ENCODE measurements at regions not wholly inside any gene's neighbourhood (a gene's known extent, or its start where the extent isn't known, plus 50 kb on each side); places are given as distances from the start of the nearest gene placed in this dataset.

DNA sequence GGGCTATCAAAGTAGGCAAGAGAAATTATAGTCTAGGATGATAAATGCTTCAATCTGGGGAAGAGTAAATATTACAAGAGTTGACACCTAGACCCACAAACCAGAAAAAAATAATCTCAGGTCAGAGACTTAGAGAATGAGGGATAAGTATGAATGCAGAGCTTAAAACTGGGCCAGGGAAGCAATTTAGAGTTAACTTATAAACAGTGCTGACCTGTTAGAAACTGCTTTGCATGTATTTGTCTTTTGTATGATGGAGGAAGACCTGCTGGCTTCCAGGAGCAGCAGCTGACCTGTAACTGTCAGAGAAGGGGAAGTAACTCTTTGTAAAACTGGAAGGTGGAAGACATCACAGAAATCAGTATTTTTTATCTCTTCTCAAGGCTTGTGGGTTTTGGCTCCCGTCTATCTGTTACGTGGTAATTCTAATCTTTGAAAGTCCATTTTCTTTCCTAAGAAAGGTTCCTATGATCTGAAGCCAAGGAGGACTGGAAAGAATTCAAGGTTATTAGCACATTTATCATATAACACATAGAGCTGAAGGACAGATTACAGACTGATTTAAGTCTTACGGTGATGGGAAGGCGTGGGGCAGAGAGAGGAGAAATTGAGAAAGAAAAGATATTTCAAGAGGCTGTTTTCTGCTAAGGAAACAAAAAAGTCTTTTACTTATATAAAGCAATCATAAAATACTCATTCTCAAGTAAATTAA lies 114.7 kb upstream of the ADAMTS19 start:
- Histone ChIP-seq H3K27ac (no peak overlapping the region), H3K36me3 (no peaks in the 10 kb centered on the region), H3K9me3 (no peaks in the 10 kb centered on the region), H3K27me3 (no peaks in the 10 kb centered on the region), H3K4me3 (no peak overlapping the region), H3K4me1 (no peaks in the 10 kb centered on the region)
- no peak for DNase-seq (ENCODE audit: extremely low spot score in 2 of 2)
- intact Hi-C loops (cut with DNase I): no loop called here
- TF ChIP-seq POLR2AphosphoS5 (IDR thresholded peaks at IDR 0.05; ENCODE audit: insufficient read depth in 1 of 2, low read depth in 1 of 2) (no peak), POLR2A (IDR thresholded peaks at IDR 0.05) (no peak)
- TF ChIP-seq, protein P1, sequence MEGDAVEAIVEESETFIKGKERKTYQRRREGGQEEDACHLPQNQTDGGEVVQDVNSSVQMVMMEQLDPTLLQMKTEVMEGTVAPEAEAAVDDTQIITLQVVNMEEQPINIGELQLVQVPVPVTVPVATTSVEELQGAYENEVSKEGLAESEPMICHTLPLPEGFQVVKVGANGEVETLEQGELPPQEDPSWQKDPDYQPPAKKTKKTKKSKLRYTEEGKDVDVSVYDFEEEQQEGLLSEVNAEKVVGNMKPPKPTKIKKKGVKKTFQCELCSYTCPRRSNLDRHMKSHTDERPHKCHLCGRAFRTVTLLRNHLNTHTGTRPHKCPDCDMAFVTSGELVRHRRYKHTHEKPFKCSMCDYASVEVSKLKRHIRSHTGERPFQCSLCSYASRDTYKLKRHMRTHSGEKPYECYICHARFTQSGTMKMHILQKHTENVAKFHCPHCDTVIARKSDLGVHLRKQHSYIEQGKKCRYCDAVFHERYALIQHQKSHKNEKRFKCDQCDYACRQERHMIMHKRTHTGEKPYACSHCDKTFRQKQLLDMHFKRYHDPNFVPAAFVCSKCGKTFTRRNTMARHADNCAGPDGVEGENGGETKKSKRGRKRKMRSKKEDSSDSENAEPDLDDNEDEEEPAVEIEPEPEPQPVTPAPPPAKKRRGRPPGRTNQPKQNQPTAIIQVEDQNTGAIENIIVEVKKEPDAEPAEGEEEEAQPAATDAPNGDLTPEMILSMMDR (IDR thresholded peaks at IDR 0.05): no peak

DNA sequence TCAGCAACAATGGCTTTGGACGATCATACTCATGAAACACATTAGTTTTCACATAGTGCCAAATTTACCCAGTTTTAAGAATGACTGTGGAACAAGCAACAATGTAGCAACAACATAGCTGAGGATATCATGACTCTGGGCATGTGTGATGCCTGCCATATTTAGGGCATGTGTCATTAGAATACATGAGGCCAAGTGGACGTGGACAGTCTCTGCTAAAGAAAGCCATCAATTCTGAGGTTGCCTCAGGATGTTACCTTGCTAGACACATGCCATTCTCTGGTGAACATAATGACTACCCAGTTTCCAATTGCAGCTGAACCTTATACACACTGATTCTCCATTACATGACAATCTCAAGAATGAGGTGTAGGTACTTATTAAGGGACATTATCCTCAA lies 103.3 kb upstream of the ADAMTS19 start:
- Histone ChIP-seq H3K36me3 (no peaks in the 10 kb centered on the region), H3K9me3 (no peaks in the 10 kb centered on the region), H3K4me1 (no peaks in the 10 kb centered on the region), H3K27me3 (no peaks in the 10 kb centered on the region), H3K27ac (no peak overlapping the region), H3K4me3 (no peak overlapping the region)
- TF ChIP-seq POLR2AphosphoS5 (IDR thresholded peaks at IDR 0.05; ENCODE audit: insufficient read depth in 1 of 2, low read depth in 1 of 2): no peak
- TF ChIP-seq POLR2A (IDR thresholded peaks at IDR 0.05): no peak
- TF ChIP-seq, protein P1 (IDR thresholded peaks at IDR 0.05): no peak
- intact Hi-C loops (cut with DNase I): no loop called here
- no peak for DNase-seq (ENCODE audit: extremely low spot score in 2 of 2)

DNA sequence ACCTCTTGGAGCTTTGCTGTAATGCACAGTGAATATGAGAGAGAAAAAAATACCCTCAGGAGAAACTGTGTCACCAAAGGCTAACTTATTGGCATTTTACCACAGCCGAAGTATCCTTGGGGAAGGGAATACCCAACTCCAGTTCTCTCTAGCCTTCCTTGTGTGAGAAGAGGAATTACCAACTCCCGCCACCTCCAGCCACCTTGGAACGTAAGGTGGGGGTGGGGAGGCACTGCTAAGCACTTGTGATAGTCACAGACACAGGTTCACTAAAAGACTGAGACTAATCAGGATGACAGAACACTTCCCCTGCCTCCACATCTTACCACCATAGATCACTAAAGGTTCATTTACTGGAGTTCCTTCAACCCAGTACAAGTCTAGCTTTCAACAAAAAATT lies 102.0 kb upstream of the ADAMTS19 start:
- Histone ChIP-seq H3K27ac (no peak overlapping the region), H3K27me3 (no peaks in the 10 kb centered on the region), H3K9me3 (no peaks in the 10 kb centered on the region), H3K36me3 (no peaks in the 10 kb centered on the region), H3K4me1 (no peaks in the 10 kb centered on the region), H3K4me3 (no peak overlapping the region)
- intact Hi-C loops (cut with DNase I): no loop called here
- DNase-seq (ENCODE audit: extremely low spot score in 2 of 2): no peak
- TF ChIP-seq POLR2A (IDR thresholded peaks at IDR 0.05) (no peak), POLR2AphosphoS5 (IDR thresholded peaks at IDR 0.05; ENCODE audit: insufficient read depth in 1 of 2, low read depth in 1 of 2) (no peak)
- TF ChIP-seq, protein P1 (IDR thresholded peaks at IDR 0.05): no peak

DNA sequence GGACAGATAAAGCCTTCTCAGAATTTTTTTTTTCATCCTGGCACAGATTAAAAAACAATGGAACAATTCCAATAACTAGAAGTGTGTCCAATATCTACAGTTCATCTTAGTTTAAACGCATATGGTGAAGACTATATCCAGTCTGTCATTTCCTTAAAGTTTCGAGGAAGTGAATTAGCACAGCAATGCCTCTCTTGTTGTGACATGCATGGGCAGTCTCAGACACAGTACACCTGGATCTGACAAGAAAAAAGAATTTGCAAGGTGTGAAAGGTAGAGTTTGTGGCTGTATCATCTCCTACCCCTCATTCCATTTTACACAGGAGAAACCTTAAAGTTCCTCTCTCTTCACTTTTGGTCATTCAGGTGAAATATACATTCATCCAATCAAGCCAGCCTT lies 100.6 kb upstream of the ADAMTS19 start:
- Histone ChIP-seq H3K4me3 (no peak overlapping the region), H3K36me3 (no peaks in the 10 kb centered on the region)
- TF ChIP-seq, protein P1 (IDR thresholded peaks at IDR 0.05): no peak
- no peak for TF ChIP-seq POLR2A (IDR thresholded peaks at IDR 0.05)
- TF ChIP-seq POLR2AphosphoS5 (IDR thresholded peaks at IDR 0.05; ENCODE audit: insufficient read depth in 1 of 2, low read depth in 1 of 2): no peak

DNA sequence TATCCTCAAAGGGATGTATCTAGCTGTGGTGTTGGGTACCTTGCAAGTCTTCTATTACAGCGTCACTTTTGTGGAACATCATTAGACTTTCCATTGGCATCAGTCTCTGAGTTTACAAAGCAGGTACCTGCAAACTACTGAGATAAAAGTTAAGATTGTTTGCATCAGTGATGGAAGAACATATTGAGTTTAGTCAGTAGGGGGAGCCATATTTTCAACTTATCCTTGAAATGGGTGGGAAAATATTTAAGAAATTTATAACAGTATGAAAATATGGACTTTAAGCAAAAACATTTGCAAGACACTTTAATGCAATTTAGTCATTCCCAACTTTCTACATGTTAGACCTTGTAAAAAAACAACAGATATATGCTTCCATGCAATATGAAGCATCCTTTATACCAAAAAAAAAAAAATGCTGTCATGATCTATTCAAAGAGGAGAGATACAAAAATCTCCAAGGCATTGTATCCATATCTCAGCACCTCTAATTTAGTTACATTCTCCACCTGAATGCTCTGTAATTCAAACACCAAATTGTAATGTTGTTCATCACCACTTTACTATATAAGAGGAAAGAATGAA lies 98.6 kb upstream of the ADAMTS19 start:
- DNase-seq (ENCODE audit: extremely low spot score in 2 of 2): no peak
- TF ChIP-seq POLR2AphosphoS5 (IDR thresholded peaks at IDR 0.05; ENCODE audit: insufficient read depth in 1 of 2, low read depth in 1 of 2): no peak
- Histone ChIP-seq H3K4me3 (no peak overlapping the region), H3K27ac (no peak overlapping the region), H3K36me3 (no peaks in the 10 kb centered on the region), H3K27me3 (no peaks in the 10 kb centered on the region), H3K4me1 (no peaks in the 10 kb centered on the region), H3K9me3 (no peaks in the 10 kb centered on the region)
- intact Hi-C loops (cut with DNase I): no loop called here

More for the DNA sequence above, 100.6 kb upstream of the ADAMTS19 start:
- no peak overlapping the region for H3K27ac ChIP-seq
- H3K4me1 ChIP-seq: no peaks in the 10 kb centered on the region
- intact Hi-C loops (cut with DNase I): no loop called here
- no peak for DNase-seq (ENCODE audit: extremely low spot score in 2 of 2)
- no peaks in the 10 kb centered on the region for H3K9me3 ChIP-seq
- no peaks in the 10 kb centered on the region for H3K27me3 ChIP-seq

Data from vagina (tissue), 2 donors.